WTC11 (cell line): ENCODE measurements at regions not wholly inside any gene's neighbourhood (a gene's known extent, or its start where the extent isn't known, plus 50 kb on each side); places are given as distances from the start of the nearest gene placed in this dataset.

Source experiments
- ATAC-seq: fragments of 200-7000 bp; cut with Tn5 transposase; 2 replicates; pipeline ENCODE4 v1.10.0; 2021; ENCODE audit warnings: mild to moderate bottlenecking, moderate library complexity
- CTCF ChIA-PET: fragments of 300-600 bp; sonication (Branson Sonifier 250); formaldehyde crosslinking; loops from one replicate; lab custom pipeline; 2021; ENCODE audit warnings: antibody characterized with exemption; lab: Charles Lee
- POLR2A ChIA-PET: fragments of 350-600 bp; sonication (Branson Sonifier 250); formaldehyde crosslinking; loops from one replicate; lab custom pipeline; 2021; ENCODE audit warnings: antibody characterized with exemption; lab: Charles Lee
- DNase-seq: peaks from one replicate; pipeline ENCODE4 v3.0.0; 2021; ENCODE audit warnings: low spot score
- H3K27ac Mint-ChIP-seq: 2 replicates; pipeline ENCODE4 v1.8.0; 2021; ENCODE audit warnings: mixed read lengths
- H3K27me3 Mint-ChIP-seq: 2 replicates; pipeline ENCODE4 v1.8.0; 2021; ENCODE audit warnings: low read depth, mild to moderate bottlenecking, moderate library complexity, mixed read lengths
- H3K36me3 Mint-ChIP-seq: 2 replicates; pipeline ENCODE4 v1.8.0; 2021; ENCODE audit warnings: mixed read lengths
- H3K4me1 Mint-ChIP-seq: 2 replicates; pipeline ENCODE4 v1.8.0; 2022; ENCODE audit warnings: mixed read lengths
- H3K4me3 Mint-ChIP-seq: 2 replicates; pipeline ENCODE4 v1.8.0; 2021; ENCODE audit warnings: mild to moderate bottlenecking, moderate library complexity, mixed read lengths
- H3K9me3 Mint-ChIP-seq: 2 replicates; pipeline ENCODE4 v1.8.0; 2021; ENCODE audit warnings: mixed read lengths
- ATF2 ChIP-seq: sonication (generic); formaldehyde crosslinking; IDR thresholded peaks from 2 replicates; pipeline ENCODE4 v1.8.1; 2022; ENCODE audit warnings: low read depth, missing genetic modification reagents, borderline replicate concordance
- ATF3 ChIP-seq: sonication (generic); formaldehyde crosslinking; conservative IDR thresholded peaks from 2 replicates; pipeline ENCODE4 v1.8.1; 2022; ENCODE audit warnings: mild to moderate bottlenecking, missing genetic modification reagents
- CDX4 ChIP-seq: fragments of 250-450 bp; sonication (Bioruptor Pico); IDR thresholded peaks from 2 replicates; pipeline ENCODE4 v1.9.0; 2021; ENCODE audit warnings: moderate library complexity, mild to moderate bottlenecking, inconsistent platforms, borderline replicate concordance
- CREB1 ChIP-seq: sonication (generic); formaldehyde crosslinking; IDR thresholded peaks from 2 replicates; pipeline ENCODE4 v1.8.0; 2023; ENCODE audit warnings: mild to moderate bottlenecking, missing genetic modification reagents
- E2F4 ChIP-seq: sonication (generic); formaldehyde crosslinking; IDR thresholded peaks from 2 replicates; pipeline ENCODE4 v1.8.1; 2022; ENCODE audit warnings: low read depth, mild to moderate bottlenecking, moderate library complexity, missing genetic modification reagents, borderline replicate concordance
- ELF4 ChIP-seq: sonication (generic); formaldehyde crosslinking; IDR thresholded peaks from 2 replicates; pipeline ENCODE4 v1.8.1; 2022; ENCODE audit warnings: low read depth, mild to moderate bottlenecking, moderate library complexity, missing genetic modification reagents
- EMX1 ChIP-seq: fragments of 250-450 bp; sonication (Bioruptor Pico); IDR thresholded peaks from 2 replicates; pipeline ENCODE4 v1.8.0; 2021; ENCODE audit warnings: mild to moderate bottlenecking
- ERG ChIP-seq: fragments of 250-450 bp; sonication (Bioruptor Pico); IDR thresholded peaks from 2 replicates; pipeline ENCODE4 v1.8.0; 2021; ENCODE audit warnings: mild to moderate bottlenecking
- ETV6 ChIP-seq: sonication (generic); formaldehyde crosslinking; IDR thresholded peaks from 2 replicates; pipeline ENCODE4 v1.8.1; 2022; ENCODE audit warnings: mild to moderate bottlenecking, missing genetic modification reagents
- FOXJ3 ChIP-seq: sonication (generic); formaldehyde crosslinking; IDR thresholded peaks from 2 replicates; pipeline ENCODE4 v1.9.0; 2021; ENCODE audit warnings: missing genetic modification reagents, mild to moderate bottlenecking, borderline replicate concordance
- GRHL2 ChIP-seq: fragments of 250-450 bp; sonication (Bioruptor Pico); IDR thresholded peaks from 2 replicates; pipeline ENCODE4 v1.8.0; 2022; ENCODE audit warnings: mild to moderate bottlenecking, moderate library complexity; ENCODE audit not compliant: insufficient replicate concordance, severe bottlenecking
- JUN ChIP-seq: sonication (generic); formaldehyde crosslinking; IDR thresholded peaks from 2 replicates; pipeline ENCODE4 v1.8.0; 2023; ENCODE audit warnings: mild to moderate bottlenecking, missing genetic modification reagents
- KAT7 ChIP-seq: sonication (generic); formaldehyde crosslinking; IDR thresholded peaks from 2 replicates; pipeline ENCODE4 v1.8.1; 2023; ENCODE audit warnings: missing genetic modification reagents, mild to moderate bottlenecking, borderline replicate concordance
- MLX ChIP-seq: sonication (generic); formaldehyde crosslinking; IDR thresholded peaks from 2 replicates; pipeline ENCODE4 v1.8.1; 2023; ENCODE audit warnings: mild to moderate bottlenecking, missing genetic modification reagents, moderate library complexity
- MXD4 ChIP-seq: fragments of 250-450 bp; sonication (Bioruptor Pico); IDR thresholded peaks from 2 replicates; pipeline ENCODE4 v1.8.0; 2021; ENCODE audit warnings: mild to moderate bottlenecking, moderate library complexity, borderline replicate concordance
- MYBL2 ChIP-seq: sonication (generic); formaldehyde crosslinking; IDR thresholded peaks from 2 replicates; pipeline ENCODE4 v1.8.1; 2023; ENCODE audit warnings: mild to moderate bottlenecking, moderate library complexity, missing genetic modification reagents
- PREB ChIP-seq: sonication (generic); formaldehyde crosslinking; IDR thresholded peaks from 2 replicates; pipeline ENCODE4 v1.8.1; 2022; ENCODE audit warnings: mild to moderate bottlenecking, missing genetic modification reagents, moderate library complexity, borderline replicate concordance
- RELA ChIP-seq: sonication (generic); formaldehyde crosslinking; IDR thresholded peaks from 2 replicates; pipeline ENCODE4 v1.8.1; 2022; ENCODE audit warnings: missing genetic modification reagents, mild to moderate bottlenecking, borderline replicate concordance
- RORB ChIP-seq: fragments of 250-450 bp; sonication (Bioruptor Pico); IDR thresholded peaks from 2 replicates; pipeline ENCODE4 v1.9.0; 2021; ENCODE audit warnings: mild to moderate bottlenecking
- SMAD3 ChIP-seq: sonication (generic); formaldehyde crosslinking; IDR thresholded peaks from 2 replicates; pipeline ENCODE4 v1.8.0; 2022; ENCODE audit warnings: missing genetic modification reagents, mild to moderate bottlenecking, borderline replicate concordance
- TEAD4 ChIP-seq: sonication (generic); formaldehyde crosslinking; IDR thresholded peaks from 2 replicates; pipeline ENCODE4 v1.8.0; 2022; ENCODE audit warnings: mild to moderate bottlenecking, missing genetic modification reagents
- ZBTB43 ChIP-seq: sonication (generic); formaldehyde crosslinking; IDR thresholded peaks from 2 replicates; pipeline ENCODE4 v1.8.1; 2023; ENCODE audit warnings: mild to moderate bottlenecking, missing genetic modification reagents
- ZMAT4 ChIP-seq: fragments of 250-450 bp; sonication (Bioruptor Pico); IDR thresholded peaks from 2 replicates; pipeline ENCODE4 v1.9.0; 2021; ENCODE audit warnings: mild to moderate bottlenecking
- ZNF263 ChIP-seq: sonication (generic); formaldehyde crosslinking; IDR thresholded peaks from 2 replicates; pipeline ENCODE4 v1.8.1; 2022; ENCODE audit warnings: low read depth, mild to moderate bottlenecking, moderate library complexity, missing genetic modification reagents
- ZNF317 ChIP-seq: sonication (generic); formaldehyde crosslinking; IDR thresholded peaks from 2 replicates; pipeline ENCODE4 v1.8.1; 2023; ENCODE audit warnings: low read depth, mild to moderate bottlenecking, moderate library complexity, missing genetic modification reagents, borderline replicate concordance
- ZNF396 ChIP-seq: fragments of 250-450 bp; sonication (Bioruptor Pico); IDR thresholded peaks from 2 replicates; pipeline ENCODE4 v1.8.0; 2021; ENCODE audit warnings: mild to moderate bottlenecking, moderate library complexity, borderline replicate concordance
- ZNF416 ChIP-seq: fragments of 250-450 bp; sonication (Bioruptor Pico); IDR thresholded peaks from 2 replicates; pipeline ENCODE4 v1.9.0; 2021; ENCODE audit warnings: mild to moderate bottlenecking, inconsistent platforms

- no peak for ATAC-seq
- no peak overlapping the region for H3K4me3 Mint-ChIP-seq
- CTCF ChIA-PET = interaction anchor here (1.3 to 1.4 kb wide), 3 partner anchors 49 to 50 kb away, joined by 3 to 5 read pairs (median 5); no protein-coding TSS in a partner anchor
- H3K27me3 Mint-ChIP-seq = no peaks in the 10 kb centered on the region; the same call in 1 of the 2 replicates
- H3K27ac Mint-ChIP-seq = no peak overlapping the region
- peaks cover 2% of the 10 kb centered on the region for H3K9me3 Mint-ChIP-seq
- POLR2A ChIA-PET = no interaction called here
- no peaks in the 10 kb centered on the region for H3K36me3 Mint-ChIP-seq
- DNase-seq = no peak
- H3K4me1 Mint-ChIP-seq = peaks cover 23% of the 10 kb centered on the region
- TF ChIP-seq SMAD3 (no peak), CREB1 (no peak), ETV6 (CRISPR knock-in tag) (no peak), GRHL2 (no peak), RELA (no peak), ZNF396 (CRISPR knock-in tag) (no peak), JUN (CRISPR knock-in tag) (no peak), ELF4 (CRISPR knock-in tag) (no peak), ZBTB43 (no peak), MLX (CRISPR knock-in tag) (no peak), ZNF416 (no peak), EMX1 (no peak), ERG (CRISPR knock-in tag) (no peak), MXD4 (no peak), ATF2 (CRISPR knock-in tag) (no peak)
These were observed 69.7 kb downstream of the GLYATL1 start for GRCh38 chr11:59008947-59009346.

GRCh38 chr11:59009661-59010060 is 70.4 kb downstream of the GLYATL1 start:
- H3K9me3 Mint-ChIP-seq = peaks cover 9% of the 10 kb centered on the region
- CTCF ChIA-PET = interaction anchor here (0.8 to 1.4 kb wide), 3 partner anchors 49 to 126 kb away, joined by 3 to 5 read pairs (median 3); no protein-coding TSS in a partner anchor
- DNase-seq (no peak), ATAC-seq (no peak)
- no peaks in the 10 kb centered on the region; the same call in 1 of the 2 replicates for H3K27me3 Mint-ChIP-seq
- H3K36me3 Mint-ChIP-seq = peaks cover 5% of the 10 kb centered on the region
- no peak overlapping the region for H3K27ac Mint-ChIP-seq
- H3K4me3 Mint-ChIP-seq = no peak overlapping the region
- peaks cover 23% of the 10 kb centered on the region for H3K4me1 Mint-ChIP-seq
- POLR2A ChIA-PET = no interaction called here
- TF ChIP-seq ZNF263 = no peak
- TF ChIP-seq FOXJ3 (CRISPR knock-in tag) = no peak
- TF ChIP-seq ATF3 (CRISPR knock-in tag) = no peak
- no peak for TF ChIP-seq ZMAT4 (CRISPR knock-in tag)
- no peak for TF ChIP-seq KAT7 (CRISPR knock-in tag)
- TF ChIP-seq CDX4 (CRISPR knock-in tag) = no peak
- no peak for TF ChIP-seq E2F4 (CRISPR knock-in tag)
- TF ChIP-seq TEAD4 (CRISPR knock-in tag) = no peak
- no peak for TF ChIP-seq RORB (CRISPR knock-in tag)
- TF ChIP-seq MYBL2 = no peak
- no peak for TF ChIP-seq ZNF317 (CRISPR knock-in tag)
- no peak for TF ChIP-seq PREB (CRISPR knock-in tag)
- TF ChIP-seq, all 79 proteins: peak for 0
